ENCODE measurements at regions not wholly inside any gene's neighbourhood (a gene's known extent, or its start where the extent isn't known, plus 50 kb on each side); places are given as distances from the start of the nearest gene placed in this dataset.

DNA sequence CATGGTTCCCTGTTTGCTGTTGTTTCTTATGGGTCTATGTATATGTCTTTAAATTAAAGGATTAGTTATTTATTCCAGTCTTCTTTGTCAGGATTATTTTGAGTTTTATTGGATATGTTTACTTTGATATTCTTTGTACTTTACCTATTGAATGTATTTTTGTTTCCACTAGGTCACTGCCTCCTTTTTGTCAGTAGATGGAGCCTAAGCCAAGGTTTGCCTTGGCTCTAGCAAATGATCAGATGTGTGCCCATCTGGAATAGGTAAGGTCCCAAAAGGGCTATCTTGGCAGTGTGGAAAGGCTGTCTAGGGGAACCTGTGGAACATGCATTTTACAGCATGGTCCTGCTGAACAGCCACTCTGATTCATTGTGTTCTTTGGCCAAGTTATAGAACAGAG is 337.3 kb upstream of the GHITM start:
- no peak for DNase-seq

DNA sequence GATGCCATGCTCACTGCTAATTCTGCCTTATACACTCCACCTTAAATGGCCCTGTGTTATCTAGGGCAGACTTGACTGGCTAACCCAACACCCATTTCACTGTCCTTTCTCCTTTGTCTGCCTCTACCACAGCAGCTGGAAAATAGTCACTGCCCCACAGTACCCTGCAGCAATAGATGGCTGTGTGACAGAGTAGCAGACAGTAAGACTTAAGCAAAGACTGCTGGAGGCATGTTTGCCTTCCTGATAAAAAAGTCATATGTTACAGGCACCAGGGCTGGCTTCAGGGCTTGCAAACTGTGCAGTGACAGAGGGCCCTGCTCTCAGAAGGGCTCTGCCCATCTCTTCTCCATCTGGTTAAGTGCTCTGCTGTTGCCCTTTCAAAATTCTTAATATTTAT is 332.6 kb upstream of the GHITM start:
- no peak for DNase-seq

DNA sequence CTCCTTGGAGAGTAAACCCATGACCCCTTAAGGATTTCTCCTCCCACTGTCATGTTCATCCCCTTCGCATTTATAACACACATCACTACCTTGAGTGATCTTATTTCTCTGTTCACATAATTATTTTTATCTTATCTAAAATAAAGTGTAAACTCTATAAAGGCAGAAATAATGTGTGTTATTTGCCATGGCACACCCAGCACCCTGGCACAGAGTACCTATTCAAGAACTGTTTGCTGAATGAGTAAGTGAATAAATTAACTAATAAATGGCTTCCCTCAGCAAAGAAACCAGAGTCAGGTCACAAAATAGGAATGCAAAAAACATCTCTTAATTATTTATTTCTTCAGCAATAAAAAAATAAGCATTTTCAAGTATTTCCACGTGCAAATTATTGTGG is 330.3 kb upstream of the GHITM start:
- DNase-seq, result no peak

GRCh38 chr10:83816942-83817341 is 322.4 kb upstream of the GHITM start:
- DNase-seq, result no peak

DNA sequence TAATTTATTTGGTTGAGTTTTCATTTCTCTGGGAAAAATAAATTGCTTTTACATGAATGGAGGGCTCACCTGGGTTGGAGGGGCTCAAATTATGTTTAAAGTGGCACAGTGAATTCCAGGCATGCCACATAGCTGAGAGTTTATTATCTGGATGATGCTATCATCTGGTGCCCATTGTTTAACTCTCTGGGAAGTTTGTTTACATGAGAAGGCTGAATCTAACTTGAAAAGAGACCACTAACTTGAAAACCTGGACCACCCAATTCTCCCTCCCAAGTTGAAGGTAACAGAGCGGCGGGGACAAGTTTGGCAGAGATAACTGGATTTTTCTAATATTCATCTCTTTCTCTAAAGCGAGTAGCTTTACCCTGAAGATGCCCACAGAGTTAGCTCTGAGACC is 321.5 kb upstream of the GHITM start:
- no peak for DNase-seq

DNA sequence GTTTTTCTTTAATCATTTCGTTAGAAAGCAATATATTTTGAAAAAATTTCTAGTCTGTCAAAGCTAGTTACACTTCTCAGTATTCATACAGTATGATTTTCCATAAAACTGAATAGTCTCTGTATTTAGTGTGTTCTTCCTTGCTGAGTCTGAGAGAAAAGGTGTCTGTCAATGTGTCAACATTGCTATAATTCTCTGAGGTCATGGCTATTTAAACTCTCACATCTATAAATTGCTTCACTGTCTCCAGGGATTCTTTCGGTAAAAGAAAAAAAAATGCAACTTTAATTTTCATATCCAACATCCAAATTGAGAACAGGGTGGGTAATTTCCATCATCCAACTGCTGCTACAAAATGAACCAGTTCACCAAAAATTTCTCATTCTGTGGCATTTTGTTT is 319.7 kb upstream of the GHITM start:
- DNase-seq, result no peak

GRCh38 chr10:83820033-83820432 is 319.3 kb upstream of the GHITM start:
- no peak for DNase-seq

GRCh38 chr10:83824099-83824498 is 315.2 kb upstream of the GHITM start:
- DNase-seq, result no peak

- DNase-seq, result no peak
These were observed 305.2 kb upstream of the GHITM start for GRCh38 chr10:83834096-83834495.

DNA sequence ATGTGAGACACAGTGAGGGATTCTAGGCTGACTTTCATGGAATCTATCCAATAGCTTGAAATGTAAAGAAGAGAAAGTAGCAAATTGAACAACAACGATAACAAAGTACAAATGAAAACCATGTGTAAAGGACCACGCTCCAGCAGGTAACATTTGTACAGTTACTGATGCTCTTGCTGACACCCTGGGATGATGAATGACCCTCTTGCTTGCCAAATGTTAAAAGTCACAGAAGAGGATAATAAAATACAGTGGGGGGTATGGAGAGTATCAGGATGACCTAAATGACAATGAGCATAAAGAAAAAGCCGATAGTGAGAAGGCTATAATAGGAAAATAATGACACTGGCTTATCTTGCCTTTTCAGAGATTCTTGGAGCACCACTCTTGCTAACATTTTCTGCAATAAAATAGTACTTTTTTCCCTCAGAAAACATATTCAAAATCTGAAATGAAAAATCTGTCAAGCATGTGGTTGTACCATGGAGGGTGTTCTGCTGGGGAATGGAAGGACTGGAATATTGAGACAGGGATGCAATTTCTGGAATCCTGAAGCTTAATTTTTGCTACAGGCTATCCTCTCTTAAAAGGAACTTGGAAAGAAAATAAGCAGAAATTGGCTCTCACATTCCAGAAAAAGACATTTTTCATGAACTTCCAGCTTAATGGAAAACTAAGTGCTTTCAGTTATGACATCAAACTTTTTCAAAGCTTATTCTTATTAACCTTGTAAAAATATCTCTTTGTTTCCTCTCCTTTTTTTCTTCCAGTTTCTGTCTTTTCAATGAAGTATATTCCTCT is 303.2 kb upstream of the GHITM start:
- no peak for DNase-seq

DNA sequence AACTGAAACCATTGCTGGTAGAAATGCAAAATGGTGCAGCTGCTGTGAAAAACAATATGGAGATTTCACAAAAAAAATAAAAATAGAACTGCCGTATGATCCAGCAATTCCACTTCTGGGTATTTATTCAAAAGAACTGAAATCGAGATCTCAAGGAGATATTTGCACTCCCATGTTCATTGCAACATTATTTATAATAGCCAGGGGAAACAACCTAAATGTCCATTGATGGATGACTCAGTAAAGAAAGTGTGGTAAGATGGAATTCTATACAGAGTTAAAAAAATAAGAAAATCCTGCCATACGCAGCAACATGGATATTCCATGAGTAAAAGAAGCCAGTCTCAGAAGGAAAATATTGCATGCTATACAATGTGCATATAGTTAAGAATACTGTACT is 290.6 kb upstream of the GHITM start:
- DNase-seq, result no peak

- no peak for DNase-seq
These were observed 290.2 kb upstream of the GHITM start for GRCh38 chr10:83849150-83849549.

GRCh38 chr10:83852146-83852545 is 287.2 kb upstream of the GHITM start:
- DNase-seq, result no peak

GRCh38 chr10:83862723-83863122 is 276.6 kb upstream of the GHITM start:
- DNase-seq, result no peak

DNA sequence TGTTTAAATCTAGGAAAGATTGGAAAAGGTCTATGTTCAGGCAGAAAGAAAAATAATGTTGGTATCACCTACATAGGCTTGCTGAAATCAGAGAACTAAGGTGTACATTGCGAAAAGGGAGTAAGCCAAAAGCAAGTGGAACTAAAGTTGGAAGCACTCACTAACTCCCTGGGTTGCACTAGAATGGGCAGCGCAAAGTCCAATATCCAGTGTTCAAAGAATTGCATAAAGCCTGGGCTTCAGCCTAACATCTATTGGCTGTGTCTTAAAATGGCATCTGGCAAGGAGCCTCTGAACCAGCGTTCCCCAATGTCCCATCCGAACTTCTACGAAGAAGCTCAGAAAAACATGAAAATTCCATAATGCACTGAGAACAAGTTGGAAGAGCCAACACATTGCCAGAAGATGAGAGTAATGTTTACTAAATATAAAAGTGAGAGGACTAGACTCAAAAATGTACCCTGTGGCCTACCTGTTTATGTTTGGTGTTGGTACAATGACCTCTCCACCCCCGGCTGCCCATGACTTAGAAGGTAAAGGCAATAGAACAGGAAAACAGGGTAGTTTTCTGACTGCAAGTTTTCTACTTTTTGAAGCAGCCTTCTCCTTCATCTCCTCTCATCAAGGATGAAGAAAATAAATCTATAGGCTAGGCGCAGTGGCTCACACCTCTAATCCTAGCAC is 275.9 kb upstream of the GHITM start:
- no peak for DNase-seq

DNA sequence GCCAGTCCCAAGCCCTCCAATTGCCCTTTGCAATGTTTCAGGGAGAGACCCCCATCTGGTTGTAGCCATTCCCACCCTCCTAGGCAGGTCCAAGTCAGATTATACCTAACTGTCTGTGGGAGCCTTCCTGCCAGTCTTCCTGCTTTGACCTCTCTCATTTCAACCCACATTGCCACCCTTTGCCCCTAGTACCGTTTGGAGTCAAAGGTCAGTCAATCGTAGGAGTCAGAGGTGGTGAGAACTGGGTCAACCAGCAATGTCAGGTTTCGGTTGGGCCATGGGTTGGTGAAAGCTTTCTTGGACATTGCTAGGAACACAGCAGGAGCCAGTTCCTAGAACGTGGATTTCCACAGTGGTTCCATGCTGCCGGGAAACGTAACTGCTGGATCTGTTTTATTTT is 269.4 kb upstream of the GHITM start:
- no peak for DNase-seq

GRCh38 chr10:83871187-83872081 is 267.9 kb upstream of the GHITM start:
- DNase-seq, result peak; percentile 55

DNA sequence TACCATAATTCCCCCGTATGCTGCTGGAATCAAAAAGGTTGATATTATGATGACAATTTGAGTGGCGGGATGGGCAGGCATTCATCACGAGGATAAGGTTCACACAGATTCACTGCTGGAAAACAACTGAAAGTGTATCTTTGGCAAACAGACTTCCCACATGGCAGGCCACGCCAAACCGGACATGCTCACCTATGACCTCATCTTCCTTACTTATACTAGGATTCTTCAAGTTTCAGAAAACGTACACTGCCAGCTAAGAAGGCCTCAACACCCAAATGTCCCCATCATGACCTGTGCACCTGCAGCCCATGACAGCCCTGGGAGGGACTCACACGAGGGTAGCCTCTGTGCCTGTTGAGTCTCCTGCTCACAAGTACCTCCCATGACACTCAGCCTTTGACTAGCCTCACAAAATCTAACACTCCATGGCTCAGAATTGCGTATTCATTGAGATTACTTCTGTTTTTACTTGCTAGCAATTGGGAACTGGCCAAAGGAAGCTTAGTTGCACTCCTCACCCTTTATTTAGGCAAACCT is 259.0 kb upstream of the GHITM start:
- no peak for DNase-seq

- DNase-seq, result no peak
These were observed 257.6 kb upstream of the GHITM start for GRCh38 chr10:83881661-83882060.

- no peak for DNase-seq
These were observed 252.4 kb upstream of the GHITM start for GRCh38 chr10:83886871-83887270.

DNA sequence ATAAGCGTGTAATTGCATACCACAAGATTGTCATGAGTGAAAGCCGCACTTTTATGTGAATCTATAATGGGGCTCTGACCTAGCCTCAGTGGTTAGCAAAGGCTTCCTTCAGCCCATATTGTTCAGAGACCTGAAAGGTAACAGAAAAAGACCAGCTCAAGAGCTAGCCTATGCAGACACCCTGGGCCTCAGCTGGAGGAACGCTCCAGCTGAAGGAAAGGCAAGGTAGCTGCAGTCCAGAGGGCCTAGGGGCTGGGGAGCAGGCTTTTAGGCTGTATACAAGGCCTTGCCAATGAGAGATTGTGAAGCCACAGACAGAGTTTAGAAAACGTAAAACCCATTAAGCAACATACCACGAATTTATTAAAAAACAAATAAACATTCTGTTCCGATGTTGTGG is 246.6 kb upstream of the GHITM start:
- no peak for DNase-seq

GRCh38 chr10:83896219-83896618 is 243.1 kb upstream of the GHITM start:
- no peak for DNase-seq

- no peak for DNase-seq
These were observed 241.7 kb upstream of the GHITM start for GRCh38 chr10:83897626-83898025.

Data from kidney glomerular epithelial cell (primary cell).